ENCODE measurements at regions not wholly inside any gene's neighbourhood (a gene's known extent, or its start where the extent isn't known, plus 50 kb on each side); places are given as distances from the start of the nearest gene placed in this dataset.

- TF ChIP-seq CTCF (IDR thresholded peaks at IDR 0.05): no peak
- no peak for TF ChIP-seq POLR2A (IDR thresholded peaks at IDR 0.05)
Measured at GRCh38 chr22:47923011-47923427, 1160.6 kb downstream of the TBC1D22A start.

Measured in adrenal gland (tissue), 5 donors.